Colon (tissue), 2 donors: ENCODE measurements at regions not wholly inside any gene's neighbourhood (a gene's known extent, or its start where the extent isn't known, plus 50 kb on each side); places are given as distances from the start of the nearest gene placed in this dataset.

ENCODE experiments used
- FAIRE-seq: peaks from 2 replicates; lab custom pipeline; 2012; peaks lifted over from hg19 to GRCh38; lab: Jason Lieb, UNC
- donor health status: control.
- donor health status: control.

- no peak for FAIRE-seq
These were observed 322.1 kb upstream of the NT5E start for GRCh38 chr6:85127696-85128243.

- FAIRE-seq = no peak
These were observed 322.8 kb upstream of the NT5E start for GRCh38 chr6:85127168-85127498.

- FAIRE-seq = no peak
These were observed 323.3 kb upstream of the NT5E start for GRCh38 chr6:85126485-85127167.

- no peak for FAIRE-seq
These were observed 324.4 kb upstream of the NT5E start for GRCh38 chr6:85125526-85125925.

- no peak for FAIRE-seq
These were observed 325.2 kb upstream of the NT5E start for GRCh38 chr6:85124472-85125354.

- no peak for FAIRE-seq
These were observed 328.7 kb upstream of the NT5E start for GRCh38 chr6:85121158-85121557.

GRCh38 chr6:85118652-85119235 lies 331.1 kb upstream of the NT5E start:
- FAIRE-seq = no peak

- no peak for FAIRE-seq
These were observed 331.6 kb upstream of the NT5E start for GRCh38 chr6:85118233-85118632.

- FAIRE-seq = no peak
These were observed 333.4 kb upstream of the NT5E start for GRCh38 chr6:85116475-85116874.

GRCh38 chr6:85115876-85116275 lies 334.0 kb upstream of the NT5E start:
- no peak for FAIRE-seq

- FAIRE-seq = no peak
These were observed 334.5 kb upstream of the NT5E start for GRCh38 chr6:85115376-85115775.

GRCh38 chr6:85114581-85114935 lies 335.3 kb upstream of the NT5E start:
- no peak for FAIRE-seq

GRCh38 chr6:85113934-85114580 lies 335.8 kb upstream of the NT5E start:
- no peak for FAIRE-seq

GRCh38 chr6:85112540-85112939 lies 337.3 kb upstream of the NT5E start:
- no peak for FAIRE-seq

- no peak for FAIRE-seq
These were observed 338.3 kb upstream of the NT5E start for GRCh38 chr6:85111481-85112011.

- no peak for FAIRE-seq
These were observed 338.9 kb upstream of the NT5E start for GRCh38 chr6:85110943-85111342.

- no peak for FAIRE-seq
These were observed 342.2 kb upstream of the NT5E start for GRCh38 chr6:85107701-85108100.

- no peak for FAIRE-seq
These were observed 332.6 kb upstream of the TBX18 start for GRCh38 chr6:85096976-85097375.

- no peak for FAIRE-seq
These were observed 327.8 kb upstream of the TBX18 start for GRCh38 chr6:85092226-85092625.

- FAIRE-seq = no peak
These were observed 324.9 kb upstream of the TBX18 start for GRCh38 chr6:85089255-85089654.

- FAIRE-seq = no peak
These were observed 321.5 kb upstream of the TBX18 start for GRCh38 chr6:85085875-85086274.

GRCh38 chr6:85081102-85081501 lies 316.7 kb upstream of the TBX18 start:
- no peak for FAIRE-seq
